HCT116 (cell line): ENCODE measurements at regions not wholly inside any gene's neighbourhood (a gene's known extent, or its start where the extent isn't known, plus 50 kb on each side); places are given as distances from the start of the nearest gene placed in this dataset.

Experiments
- ATAC-seq: fragments of 200-7000 bp; cut with Tn5 transposase; 2 replicates; pipeline ENCODE4 v1.9.1; 2020; ENCODE audit warnings: mild to moderate bottlenecking, moderate library complexity
- BruUV-seq: library from RNA; stranded (reverse); fragments of 400-500 nt; replicated peaks from 2 replicates; lab custom pipeline; 2021; lab: Mats Ljungman, UMichigan
- CTCF ChIA-PET: fragments of 300-600 bp; sonication (Branson Sonifier 250); formaldehyde crosslinking; loops from one replicate; lab custom pipeline; 2021; ENCODE audit warnings: antibody characterized with exemption; lab: Charles Lee
- POLR2A ChIA-PET: fragments of 300-600, 350-600 bp; sonication (Branson Sonifier 250); formaldehyde crosslinking; loops from one replicate; lab custom pipeline; 2021; ENCODE audit warnings: antibody characterized with exemption; lab: Charles Lee
- RAD21 ChIA-PET, 2 experiments: fragments of 300-600 bp; sonication (Branson Sonifier 250); formaldehyde crosslinking; loops; one replicate each; lab custom pipeline; 2023; ENCODE audit warnings: low total read pairs in 2 of 2; ENCODE audit not compliant: uncharacterized antibody in 2 of 2, unreplicated experiment in 2 of 2, low non-redundant PET in 1 of 2; lab: Charles Lee
- DNase-seq: peaks from one replicate; pipeline ENCODE4 v3.0.0-alpha.2; 2010; ENCODE audit warnings: low read depth, low spot score
- H2AFZ ChIP-seq: fragments of 200-600 bp; shearing (Covaris generic), sonication (generic); 2 replicates; pipeline ENCODE4 v1.6.1; 2017; ENCODE audit warnings: low read depth, mixed run types, mixed read lengths, antibody characterized with exemption, low read length; ENCODE audit not compliant: poor library complexity, severe bottlenecking
- H3K27ac ChIP-seq: 2 replicates; pipeline ENCODE4 v1.5.1; 2012; ENCODE audit warnings: low read depth, low read length
- H3K27me3 ChIP-seq: fragments of 200-600 bp; sonication (generic); 2 replicates; pipeline ENCODE4 v1.6.1; 2016; ENCODE audit warnings: mixed run types, low read length, mixed read lengths; ENCODE audit not compliant: insufficient read depth
- H3K36me3 ChIP-seq, 2 experiments: fragments of 200-500 bp in 1 of 2; fragments of 200-600 bp in 1 of 2; sonication (Bioruptor generic) in 1 of 2; sonication (generic) in 1 of 2; 2 replicates each; pipeline versions ENCODE4 v1.5.1 to v1.6.1; 2014 to 2016; ENCODE audit warnings: low read length in 2 of 2, inconsistent platforms in 1 of 2, mixed read lengths in 1 of 2, mixed run types in 1 of 2; ENCODE audit not compliant: insufficient read depth in 2 of 2, control insufficient read depth in 1 of 2
- H3K4me1 ChIP-seq, 2 experiments: fragments of 200-600 bp in 1 of 2; sonication (generic) in 1 of 2; 2 replicates each; pipeline versions ENCODE4 v1.5.1 to v1.6.1; 2012 to 2017; ENCODE audit warnings: low read length in 2 of 2, inconsistent platforms in 1 of 2, mild to moderate bottlenecking in 1 of 2, mixed read lengths in 1 of 2, mixed run types in 1 of 2, moderate library complexity in 1 of 2; ENCODE audit not compliant: insufficient read depth in 2 of 2, control insufficient read depth in 1 of 2
- H3K4me2 ChIP-seq: fragments of 200-600 bp; sonication (generic); 2 replicates; pipeline ENCODE4 v1.6.1; 2017; ENCODE audit warnings: mixed run types, low read length, mixed read lengths
- H3K4me3 ChIP-seq, 2 experiments: fragments of 200-600 bp in 1 of 2; sonication (generic) in 1 of 2; replicated peaks in 1 of 2; 2 replicates each; pipeline ENCODE4 v1.5.1; 2011 to 2016; ENCODE audit warnings: low read length in 2 of 2, control low read depth in 1 of 2, low read depth in 1 of 2, mild to moderate bottlenecking in 1 of 2, mixed read lengths in 1 of 2, mixed run types in 1 of 2
- H3K79me2 ChIP-seq: fragments of 200-600 bp; sonication (generic); 2 replicates; pipeline ENCODE4 v1.6.1; 2017; ENCODE audit warnings: mild to moderate bottlenecking, mixed run types, low read length, moderate library complexity, mixed read lengths; ENCODE audit not compliant: insufficient read depth
- H3K9ac ChIP-seq: fragments of 200-600 bp; sonication (generic); 2 replicates; pipeline ENCODE4 v1.6.1; 2016; ENCODE audit warnings: low read length, mixed read lengths
- H3K9me2 ChIP-seq: fragments of 200-600 bp; sonication (generic), shearing (Covaris generic); 2 replicates; pipeline ENCODE4 v1.6.1; 2017; ENCODE audit warnings: mixed run types, mild to moderate bottlenecking, moderate library complexity; ENCODE audit not compliant: insufficient read depth
- H3K9me3 ChIP-seq, 2 experiments: fragments of 200-500 bp in 1 of 2; fragments of 200-600 bp in 1 of 2; sonication (Bioruptor generic) in 1 of 2; sonication (generic) in 1 of 2; 2 replicates each; pipeline ENCODE4 v1.6.1; 2014 to 2017; ENCODE audit warnings: low read length in 2 of 2, mixed read lengths in 2 of 2, inconsistent platforms in 1 of 2, low read depth in 1 of 2, mild to moderate bottlenecking in 1 of 2, mixed run types in 1 of 2, moderate library complexity in 1 of 2; ENCODE audit not compliant: control insufficient read depth in 1 of 2, insufficient read depth in 1 of 2
- H4K20me1 ChIP-seq: fragments of 200-600 bp; sonication (generic), shearing (Covaris generic); 2 replicates; pipeline ENCODE4 v1.6.1; 2017; ENCODE audit warnings: mixed run types, mild to moderate bottlenecking, moderate library complexity; ENCODE audit not compliant: insufficient read depth
- CEBPB ChIP-seq: IDR thresholded peaks from 2 replicates; pipeline ENCODE4 v1.6.1; 2012; ENCODE audit warnings: low read depth
- CTCF ChIP-seq, 3 experiments: fragments of 200-600 bp in 1 of 3; sonication (generic) in 1 of 3; IDR thresholded peaks in 2 of 3; conservative IDR thresholded peaks in 1 of 3; 2 replicates each; pipeline ENCODE4 v1.5.1; 2012 to 2017; ENCODE audit warnings: low read depth in 2 of 3, low read length in 2 of 3, antibody characterized with exemption in 1 of 3, borderline replicate concordance in 1 of 3, control low read depth in 1 of 3, mild to moderate bottlenecking in 1 of 3, mixed read lengths in 1 of 3, mixed run types in 1 of 3, moderate library complexity in 1 of 3; ENCODE audit not compliant: insufficient read depth in 1 of 3
- EZH2 ChIP-seq: fragments of 200-600 bp; sonication (generic); IDR thresholded peaks from 2 replicates; pipeline ENCODE4 v1.6.1; 2017; ENCODE audit warnings: antibody characterized with exemption, mixed run types
- EZH2phosphoT487 ChIP-seq: fragments of 200-600 bp; IDR thresholded peaks from 2 replicates; pipeline ENCODE4 v1.6.1; 2018; ENCODE audit warnings: antibody characterized with exemption, borderline replicate concordance
- JUND ChIP-seq: IDR thresholded peaks from 2 replicates; pipeline ENCODE4 v1.6.1; 2012
- POLR2A ChIP-seq: IDR thresholded peaks from 2 replicates; pipeline ENCODE4 v1.7.0; 2011; ENCODE audit warnings: borderline replicate concordance; ENCODE audit not compliant: insufficient read depth, insufficient read length; ENCODE audit errors: extremely low read depth
- POLR2AphosphoS5 ChIP-seq: IDR thresholded peaks from 2 replicates; pipeline ENCODE4 v1.6.1; 2011; ENCODE audit warnings: mild to moderate bottlenecking, low read depth, low read length, moderate library complexity
- RAD21 ChIP-seq: IDR thresholded peaks from 2 replicates; pipeline ENCODE4 v1.6.1; 2012; ENCODE audit warnings: low read depth, mild to moderate bottlenecking
- REST ChIP-seq: IDR thresholded peaks from 2 replicates; pipeline ENCODE4 v1.6.1; 2012; ENCODE audit warnings: low read depth
- SRF ChIP-seq: IDR thresholded peaks from 2 replicates; pipeline ENCODE4 v1.6.1; 2012; ENCODE audit warnings: low read depth
- YY1 ChIP-seq: IDR thresholded peaks from 2 replicates; pipeline ENCODE4 v1.6.1; 2011; ENCODE audit warnings: low read length, low read depth, moderate library complexity, mild to moderate bottlenecking; ENCODE audit not compliant: insufficient replicate concordance; ENCODE audit errors: extremely low read depth
- ZBTB33 ChIP-seq: IDR thresholded peaks from 2 replicates; pipeline ENCODE4 v1.6.1; 2011; ENCODE audit warnings: mild to moderate bottlenecking, low read length, moderate library complexity; ENCODE audit not compliant: insufficient replicate concordance; ENCODE audit errors: extremely low read depth
- intact Hi-C: fragments of 100-400 bp; cut with micrococcal nuclease; formaldehyde crosslinking; loops from 2 replicates; pipeline ENCODE4 v1.10.0; 2022

DNA sequence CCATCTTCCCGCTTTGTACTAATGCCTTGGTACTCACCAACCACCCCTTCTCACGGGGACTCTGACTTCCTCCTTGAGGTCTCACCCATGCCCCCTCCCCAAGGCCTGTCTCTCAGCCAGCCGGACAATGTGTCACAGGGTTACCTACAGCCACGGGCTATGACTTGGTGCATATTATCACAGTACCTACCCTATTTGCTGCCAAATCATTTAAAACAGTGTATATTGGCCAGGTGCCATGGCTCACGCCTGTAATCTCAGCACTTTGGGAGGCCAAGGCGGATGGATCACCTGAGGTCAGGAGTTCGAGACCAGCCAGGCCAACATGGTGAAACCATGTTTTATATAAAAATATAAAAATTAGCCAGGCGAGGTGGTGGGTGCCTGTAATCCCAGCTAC is 93.4 kb upstream of the TBL1XR1 start:
- H4K20me1 ChIP-seq: no peaks in the 10 kb centered on the region
- intact Hi-C loops: no loop called here
- no peak for TF ChIP-seq ZBTB33
- TF ChIP-seq CTCF (IDR thresholded peaks at IDR 0.05 in 2 of 3, conservative IDR thresholded peaks at IDR 0.05 in 1 of 3; ENCODE audit: borderline replicate concordance in 1 of 3, insufficient read depth in 1 of 3, low read depth in 2 of 3, low read length in 2 of 3): no peak
- TF ChIP-seq REST: no peak
- no peak for TF ChIP-seq SRF
- no peak for TF ChIP-seq YY1
- no peak for TF ChIP-seq EZH2
- no peak for TF ChIP-seq POLR2A
- no peak for TF ChIP-seq JUND
- TF ChIP-seq RAD21: no peak
- no peak for TF ChIP-seq EZH2phosphoT487
- TF ChIP-seq CEBPB: no peak
- TF ChIP-seq POLR2AphosphoS5: no peak
- H3K9ac ChIP-seq: no peak overlapping the region
- ChIA-PET CTCF (no interaction called here), POLR2A (no interaction called here), RAD21 (no interaction called here)
- no peaks in the 10 kb centered on the region for H3K9me3 ChIP-seq
- no peak for DNase-seq
- no peak overlapping the region for H3K4me2 ChIP-seq
- H2AFZ ChIP-seq: no peak overlapping the region
- H3K79me2 ChIP-seq: no peaks in the 10 kb centered on the region
- no peaks in the 10 kb centered on the region for H3K27me3 ChIP-seq
- no peak for ATAC-seq
- H3K36me3 ChIP-seq: no peaks in the 10 kb centered on the region
- H3K4me1 ChIP-seq: peaks cover 14 to 33% of the 10 kb centered on the region in 2 experiments; a peak in 3 of 4 replicates
- H3K4me3 ChIP-seq: no peak overlapping the region
- BruUV-seq: no TSS peak
- no peak overlapping the region for H3K27ac ChIP-seq
- no peaks in the 10 kb centered on the region for H3K9me2 ChIP-seq
